CD14-positive monocyte (primary cell): ENCODE measurements at regions not wholly inside any gene's neighbourhood (a gene's known extent, or its start where the extent isn't known, plus 50 kb on each side); places are given as distances from the start of the nearest gene placed in this dataset.

Source experiments
- DNase-seq, 3 donors: peaks; one replicate each; pipeline ENCODE4 v3.0.0-alpha.2; 2011 to 2022
- H2AFZ ChIP-seq: 2 replicates; pipeline ENCODE4 v1.6.0; 2012; ENCODE audit warnings: mild to moderate bottlenecking, low read depth, low read length, inconsistent platforms; ENCODE audit not compliant: insufficient read depth, poor library complexity, severe bottlenecking
- H3K27ac ChIP-seq, 2 donors: 1 replicate in 1 of 2; 2 replicates in 1 of 2; pipeline ENCODE4 v1.5.1; 2012 to 2013; ENCODE audit warnings: low read length in 2 of 2, control low read depth in 1 of 2, inconsistent platforms in 1 of 2, low read depth in 1 of 2, mild to moderate bottlenecking in 1 of 2
- H3K27me3 ChIP-seq, 2 donors: one replicate each; pipeline versions ENCODE4 v1.6.0 to v1.6.1; 2011 to 2013; ENCODE audit warnings: low read length in 2 of 2; ENCODE audit not compliant: control insufficient read depth in 2 of 2, insufficient read depth in 2 of 2
- H3K36me3 ChIP-seq, 2 donors: replicated peaks in 1 of 2; 1 replicate in 1 of 2; 2 replicates in 1 of 2; pipeline versions ENCODE4 v1.5.1 to v1.6.1; 2012 to 2013; ENCODE audit warnings: low read length in 2 of 2, control low read depth in 1 of 2, inconsistent platforms in 1 of 2, mild to moderate bottlenecking in 1 of 2; ENCODE audit not compliant: insufficient read depth in 2 of 2, control insufficient read depth in 1 of 2
- H3K4me1 ChIP-seq, 2 donors: 1 replicate in 1 of 2; 2 replicates in 1 of 2; pipeline versions ENCODE4 v1.5.1 to v1.6.1; 2012 to 2013; ENCODE audit warnings: low read length in 2 of 2, control low read depth in 1 of 2, inconsistent platforms in 1 of 2, mild to moderate bottlenecking in 1 of 2, moderate library complexity in 1 of 2; ENCODE audit not compliant: insufficient read depth in 2 of 2, control insufficient read depth in 1 of 2
- H3K4me2 ChIP-seq: replicated peaks from 2 replicates; pipeline ENCODE3; 2012; ENCODE audit warnings: low read length, moderate library complexity, mild to moderate bottlenecking; ENCODE audit not compliant: poor library complexity, severe bottlenecking; ENCODE audit errors: extremely low read depth
- H3K4me3 ChIP-seq, 3 experiments: fragments of 200-600 bp in 1 of 3; sonication (generic) in 1 of 3; replicated peaks in 1 of 3; 1 replicate in 2 of 3; 2 replicates in 1 of 3; pipeline ENCODE4 v1.5.1; 2011 to 2013; ENCODE audit warnings: low read length in 3 of 3, mild to moderate bottlenecking in 3 of 3, control low read depth in 2 of 3, low read depth in 2 of 3, inconsistent platforms in 1 of 3, moderate library complexity in 1 of 3
- H3K79me2 ChIP-seq: 2 replicates; pipeline ENCODE4 v1.6.0; 2012; ENCODE audit warnings: mild to moderate bottlenecking, control low read depth, inconsistent platforms, low read length, moderate library complexity; ENCODE audit not compliant: insufficient read depth
- H3K9ac ChIP-seq: 2 replicates; pipeline ENCODE4 v1.6.0; 2017; ENCODE audit warnings: low read length, mild to moderate bottlenecking; ENCODE audit not compliant: insufficient read depth, poor library complexity, severe bottlenecking
- H3K9me3 ChIP-seq, 2 donors: replicated peaks in 1 of 2; 1 replicate in 1 of 2; 2 replicates in 1 of 2; pipeline versions ENCODE4 v1.5.1 to v1.6.1; 2012 to 2013; ENCODE audit warnings: low read length in 2 of 2, control low read depth in 1 of 2; ENCODE audit not compliant: control insufficient read depth in 1 of 2, insufficient read depth in 1 of 2
- H4K20me1 ChIP-seq: 2 replicates; pipeline ENCODE4 v1.6.0; 2012; ENCODE audit warnings: mild to moderate bottlenecking, low read length, control low read depth, moderate library complexity; ENCODE audit not compliant: insufficient read depth
- H3K27ac Mint-ChIP-seq, 7 donors: one replicate each; pipeline ENCODE4 v1.8.0; 2020; ENCODE audit warnings: mild to moderate bottlenecking in 7 of 7, mixed read lengths in 7 of 7, moderate library complexity in 6 of 7, inconsistent platforms in 2 of 7
- H3K27me3 Mint-ChIP-seq, 3 donors: one replicate each; pipeline ENCODE4 v1.8.0; 2021 to 2022; ENCODE audit warnings: low read depth in 3 of 3, mild to moderate bottlenecking in 3 of 3, mixed read lengths in 3 of 3, moderate library complexity in 3 of 3, inconsistent platforms in 1 of 3
- H3K36me3 Mint-ChIP-seq, 2 donors: one replicate each; pipeline ENCODE4 v1.8.0; 2020; ENCODE audit warnings: mixed read lengths in 2 of 2, inconsistent platforms in 1 of 2, mild to moderate bottlenecking in 1 of 2
- H3K4me1 Mint-ChIP-seq: one replicate; pipeline ENCODE4 v1.8.0; 2020; ENCODE audit warnings: mild to moderate bottlenecking, mixed read lengths
- H3K4me3 Mint-ChIP-seq, 2 donors: one replicate each; pipeline ENCODE4 v1.8.0; 2020; ENCODE audit warnings: mild to moderate bottlenecking in 2 of 2, mixed read lengths in 2 of 2, moderate library complexity in 1 of 2
- H3K9me3 Mint-ChIP-seq, 7 donors: one replicate each; pipeline ENCODE4 v1.8.0; 2020 to 2022; ENCODE audit warnings: mixed read lengths in 7 of 7, mild to moderate bottlenecking in 6 of 7, moderate library complexity in 6 of 7, inconsistent platforms in 2 of 7
- CTCF ChIP-seq: fragments of 200-600 bp; IDR thresholded peaks from one replicate; pipeline ENCODE4 v1.8.0; 2022; ENCODE audit warnings: antibody characterized with exemption, mild to moderate bottlenecking
- WGBS: methylation state at CpG from one replicate; pipeline ENCODE4 v1.1.5; 2013; ENCODE audit warnings: missing lambda C conversion rate; ENCODE audit not compliant: insufficient coverage; 5-methylcytosine and 5-hydroxymethylcytosine counted together
- intact Hi-C, 2 donors: fragments of 100-400 bp; cut with micrococcal nuclease; formaldehyde crosslinking; loops; one replicate each; pipeline versions ENCODE4 v1.15.0 to v1.15.1; 2023

- no CpG with 5 or more reads among the region's 3 CpGs for WGBS
- no peaks in the 10 kb centered on the region for H4K20me1 ChIP-seq
- Mint-ChIP-seq H3K4me1 (no peaks in the 10 kb centered on the region), H3K27ac (no peak overlapping the region), H3K27me3 (peaks cover 0 to 1% (median 0%) of the 10 kb centered on the region in 3 donors), H3K9me3 (peaks cover 12 to 30% (median 15%) of the 10 kb centered on the region in 7 donors), H3K4me3 (no peak overlapping the region), H3K36me3 (no peaks in the 10 kb centered on the region)
- H3K4me2 ChIP-seq: no peak overlapping the region
- H3K79me2 ChIP-seq: no peaks in the 10 kb centered on the region
- no peak overlapping the region for H3K4me3 ChIP-seq
- no peaks in the 10 kb centered on the region for H3K27me3 ChIP-seq
- no peak overlapping the region for H3K9ac ChIP-seq
- no peak for TF ChIP-seq CTCF
- no peaks in the 10 kb centered on the region for H3K4me1 ChIP-seq
- no peak for DNase-seq
- H3K9me3 ChIP-seq: peaks cover 9 to 27% of the 10 kb centered on the region in 2 donors
- intact Hi-C loops: no loop called here
- H3K27ac ChIP-seq: no peak overlapping the region
- H3K36me3 ChIP-seq: no peaks in the 10 kb centered on the region
- no peak overlapping the region for H2AFZ ChIP-seq
These were observed 173.7 kb upstream of the CCDC196 start for GRCh38 chr14:66312451-66312850.

- Mint-ChIP-seq H3K4me1 (no peaks in the 10 kb centered on the region), H3K27me3 (peaks cover 0 to 1% (median 1%) of the 10 kb centered on the region in 3 donors), H3K27ac (no peak overlapping the region), H3K9me3 (peaks cover 5 to 30% (median 11%) of the 10 kb centered on the region in 7 donors), H3K4me3 (no peak overlapping the region), H3K36me3 (no peaks in the 10 kb centered on the region)
- H3K36me3 ChIP-seq: no peaks in the 10 kb centered on the region
- H3K27ac ChIP-seq: no peak overlapping the region
- no peak for DNase-seq
- H3K4me3 ChIP-seq: no peak overlapping the region
- no CpG with 5 or more reads among the region's 1 CpG for WGBS
- no peak overlapping the region for H3K4me2 ChIP-seq
- peaks cover 14 to 15% of the 10 kb centered on the region in 2 donors for H3K9me3 ChIP-seq
- no peaks in the 10 kb centered on the region for H3K4me1 ChIP-seq
- H3K27me3 ChIP-seq: no peaks in the 10 kb centered on the region
- no peaks in the 10 kb centered on the region for H4K20me1 ChIP-seq
- no peaks in the 10 kb centered on the region for H3K79me2 ChIP-seq
- no peak overlapping the region for H3K9ac ChIP-seq
- no peak for TF ChIP-seq CTCF
- no peak overlapping the region for H2AFZ ChIP-seq
- intact Hi-C loops: no loop called here
These were observed 171.1 kb upstream of the CCDC196 start for GRCh38 chr14:66315098-66315497.
